AG04449 (cell line): ENCODE measurements at regions not wholly inside any gene's neighbourhood (a gene's known extent, or its start where the extent isn't known, plus 50 kb on each side); places are given as distances from the start of the nearest gene placed in this dataset.

Experiments
- CTCF ChIA-PET: fragments of 350-600 bp; formaldehyde crosslinking; extraction: SDS; loops from one replicate; lab custom pipeline; 2021; ENCODE audit warnings: antibody characterized with exemption; lab: Yijun Ruan, JAX
- POLR2A ChIA-PET: fragments of 400-600, 350-600 bp; formaldehyde crosslinking; extraction: SDS; loops from one replicate; lab custom pipeline; 2020; ENCODE audit warnings: antibody characterized with exemption, inconsistent platforms; lab: Yijun Ruan, JAX
- DNase-seq: peaks from one replicate; pipeline ENCODE4 v3.0.0-alpha.2; 2010; ENCODE audit warnings: low read depth, low spot score
- H3K4me3 ChIP-seq: 2 replicates; pipeline ENCODE4 v1.5.1; 2011; ENCODE audit warnings: low read depth, mild to moderate bottlenecking, control low read depth, low read length
- TF ChIP-seq, protein P1 (sequence below): IDR thresholded peaks from one replicate; pipeline ENCODE4 v1.5.1; 2011; ENCODE audit warnings: mild to moderate bottlenecking, moderate library complexity, low read length, control low read depth, inconsistent platforms; ENCODE audit not compliant: insufficient read depth; ENCODE audit errors: missing control alignments

GRCh38 chr3:132818251-132818650, 96.0 kb upstream of the NPHP3 start:
- no peak for DNase-seq
- TF ChIP-seq, protein P1, sequence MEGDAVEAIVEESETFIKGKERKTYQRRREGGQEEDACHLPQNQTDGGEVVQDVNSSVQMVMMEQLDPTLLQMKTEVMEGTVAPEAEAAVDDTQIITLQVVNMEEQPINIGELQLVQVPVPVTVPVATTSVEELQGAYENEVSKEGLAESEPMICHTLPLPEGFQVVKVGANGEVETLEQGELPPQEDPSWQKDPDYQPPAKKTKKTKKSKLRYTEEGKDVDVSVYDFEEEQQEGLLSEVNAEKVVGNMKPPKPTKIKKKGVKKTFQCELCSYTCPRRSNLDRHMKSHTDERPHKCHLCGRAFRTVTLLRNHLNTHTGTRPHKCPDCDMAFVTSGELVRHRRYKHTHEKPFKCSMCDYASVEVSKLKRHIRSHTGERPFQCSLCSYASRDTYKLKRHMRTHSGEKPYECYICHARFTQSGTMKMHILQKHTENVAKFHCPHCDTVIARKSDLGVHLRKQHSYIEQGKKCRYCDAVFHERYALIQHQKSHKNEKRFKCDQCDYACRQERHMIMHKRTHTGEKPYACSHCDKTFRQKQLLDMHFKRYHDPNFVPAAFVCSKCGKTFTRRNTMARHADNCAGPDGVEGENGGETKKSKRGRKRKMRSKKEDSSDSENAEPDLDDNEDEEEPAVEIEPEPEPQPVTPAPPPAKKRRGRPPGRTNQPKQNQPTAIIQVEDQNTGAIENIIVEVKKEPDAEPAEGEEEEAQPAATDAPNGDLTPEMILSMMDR, result no peak
- POLR2A ChIA-PET, result no interaction called here
- CTCF ChIA-PET, result no interaction called here
- H3K4me3 ChIP-seq, result no peak overlapping the region

DNA sequence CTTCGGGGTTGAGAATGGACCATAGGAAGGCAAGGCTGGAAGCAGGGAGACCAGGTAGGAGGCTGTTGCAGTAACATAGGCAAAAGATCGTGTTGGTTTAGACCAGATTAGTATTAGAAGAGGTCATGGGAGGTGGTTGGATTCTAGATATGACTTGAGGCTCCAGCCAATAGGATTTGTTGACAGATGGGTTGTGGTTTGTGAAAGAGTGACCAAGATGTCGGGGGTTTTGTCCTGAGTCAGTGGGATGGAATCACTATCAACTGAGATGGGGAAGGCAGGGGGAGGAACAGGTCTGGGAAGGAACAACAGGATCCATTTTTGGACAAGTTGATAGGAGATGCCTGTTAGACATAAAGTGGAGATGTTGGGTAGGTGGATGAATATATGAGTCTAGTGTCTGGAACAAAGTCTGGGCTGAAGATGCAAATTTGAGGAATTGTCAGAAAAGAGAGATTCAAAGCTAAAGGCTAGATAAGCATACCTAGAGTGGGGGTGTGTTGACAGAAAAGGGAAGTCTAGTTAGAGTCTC, 95.5 kb upstream of the NPHP3 start:
- no peak overlapping the region for H3K4me3 ChIP-seq
- TF ChIP-seq, protein P1, result no peak
- ChIA-PET POLR2A (no interaction called here), CTCF (no interaction called here)
- no peak for DNase-seq

- no peak for DNase-seq
- no peak overlapping the region for H3K4me3 ChIP-seq
- ChIA-PET CTCF (no interaction called here), POLR2A (no interaction called here)
- TF ChIP-seq, protein P1, result no peak
These were observed 82.9 kb upstream of the NPHP3 start for GRCh38 chr3:132805071-132805470.

- no peak for DNase-seq
- POLR2A ChIA-PET, result no interaction called here
- TF ChIP-seq, protein P1, result no peak
- CTCF ChIA-PET, result no interaction called here
- no peak overlapping the region for H3K4me3 ChIP-seq
These were observed 82.3 kb upstream of the NPHP3 start for GRCh38 chr3:132804498-132804897.

DNA sequence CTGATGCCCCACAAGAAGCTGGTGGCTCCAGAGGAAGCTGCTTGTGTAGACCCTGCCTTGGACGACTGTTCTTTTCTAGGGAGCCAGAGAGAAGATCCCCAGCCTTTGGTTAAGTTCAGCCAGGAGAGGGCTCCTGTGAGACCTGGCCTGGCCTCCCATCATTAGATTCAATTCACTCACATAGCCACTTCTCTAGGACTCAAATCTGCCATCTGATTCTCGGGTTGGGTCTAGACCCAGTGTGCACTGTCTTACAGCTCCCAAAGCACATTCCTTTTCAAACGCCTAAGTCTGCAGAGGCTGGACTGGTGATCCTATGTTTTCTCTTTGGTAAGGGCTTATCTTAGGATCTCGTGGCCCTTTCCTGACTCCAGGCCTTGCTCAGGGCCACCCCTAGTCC, 81.7 kb upstream of the NPHP3 start:
- ChIA-PET POLR2A (no interaction called here), CTCF (interaction anchor here (0.9 to 1.3 kb wide), 2 partner anchors 14 to 16 kb away, joined by 3 to 5 read pairs; no protein-coding TSS in a partner anchor)
- no peak overlapping the region for H3K4me3 ChIP-seq
- TF ChIP-seq, protein P1, result no peak
- no peak for DNase-seq

GRCh38 chr3:132800958-132801357, 78.7 kb upstream of the NPHP3 start:
- H3K4me3 ChIP-seq, result no peak overlapping the region
- no peak for DNase-seq
- TF ChIP-seq, protein P1, result no peak
- ChIA-PET CTCF (interaction anchor here (1.1 kb wide), 1 partner anchor 68 kb away, joined by 3 read pairs; no protein-coding TSS in a partner anchor), POLR2A (no interaction called here)
